K562 (cell line): ENCODE measurements at regions not wholly inside any gene's neighbourhood (a gene's known extent, or its start where the extent isn't known, plus 50 kb on each side); places are given as distances from the start of the nearest gene placed in this dataset.

Source experiments
- ATAC-seq: fragments of 200-7000 bp; cut with Tn5 transposase; 3 replicates; pipeline ENCODE4 v1.9.1; 2020; ENCODE audit warnings: moderate library complexity
- BruUV-seq: library from RNA; stranded (reverse); fragments of 400-500 nt; replicated peaks from 2 replicates; lab custom pipeline; 2021; lab: Mats Ljungman, UMichigan
- CTCF ChIA-PET: fragments of 300-600 bp; formaldehyde crosslinking; extraction: SDS; loops from one replicate; lab custom pipeline; 2021; ENCODE audit warnings: low intra/inter-chr PET ratio; lab: Yijun Ruan, JAX
- POLR2A ChIA-PET: fragments of 300-600, 350-650 bp; sonication (Branson Sonifier 250); formaldehyde crosslinking; extraction: SDS; loops from one replicate; lab custom pipeline; 2021; ENCODE audit warnings: antibody characterized with exemption, inconsistent platforms; lab: Yijun Ruan, JAX
- DNase-seq, 4 experiments: peaks; one replicate each; pipeline versions ENCODE4 v3.0.0 to v3.0.0-alpha.2; 2011 to 2018; ENCODE audit warnings: low spot score in 3 of 4, mixed read lengths in 3 of 4; ENCODE audit errors: extremely low read depth in 1 of 4
- FAIRE-seq: peaks from 2 replicates; lab custom pipeline; 2011; peaks lifted over from hg19 to GRCh38; lab: Jason Lieb, UNC
- H2AFZ ChIP-seq: 2 replicates; pipeline ENCODE4 v1.6.0; 2011; ENCODE audit warnings: low read depth, low read length, control low read depth, inconsistent platforms
- H3K27ac ChIP-seq: fragments of 200-600 bp; 3 replicates; pipeline ENCODE4 v1.8.0; 2011; ENCODE audit warnings: low read depth, mild to moderate bottlenecking, control low read depth, inconsistent platforms, low read length, moderate library complexity, mixed read lengths; ENCODE audit errors: extremely low read depth
- H3K27me3 ChIP-seq, 2 experiments: fragments of 300-600 bp in 1 of 2; 2 replicates in 1 of 2; 3 replicates in 1 of 2; pipeline versions ENCODE4 v1.6.0 to v1.8.0; 2011; ENCODE audit warnings: inconsistent platforms in 2 of 2, low read length in 2 of 2, mild to moderate bottlenecking in 1 of 2, mixed read lengths in 1 of 2, moderate library complexity in 1 of 2; ENCODE audit not compliant: control insufficient read depth in 2 of 2, insufficient read depth in 2 of 2
- H3K36me3 ChIP-seq: fragments of 300-600 bp; 3 replicates; pipeline ENCODE4 v1.8.0; 2011; ENCODE audit warnings: mild to moderate bottlenecking, low read length, inconsistent platforms; ENCODE audit not compliant: control insufficient read depth, insufficient read depth
- H3K4me1 ChIP-seq, 2 experiments: fragments of 200-600 bp in 1 of 2; replicated peaks in 1 of 2; 2 replicates in 1 of 2; 3 replicates in 1 of 2; pipeline versions ENCODE4 v1.5.1 to v1.8.0; 2011; ENCODE audit warnings: inconsistent platforms in 2 of 2, low read length in 2 of 2, mild to moderate bottlenecking in 1 of 2, mixed read lengths in 1 of 2, moderate library complexity in 1 of 2; ENCODE audit not compliant: control insufficient read depth in 2 of 2, insufficient read depth in 2 of 2
- H3K4me2 ChIP-seq: 2 replicates; pipeline ENCODE4 v1.6.1; 2011; ENCODE audit warnings: low read length, control low read depth, inconsistent platforms, mixed read lengths; ENCODE audit not compliant: insufficient read depth
- H3K4me3 ChIP-seq: fragments of 200-600 bp; sonication (generic), shearing (Covaris generic); 2 replicates; pipeline ENCODE4 v1.5.1; 2016; ENCODE audit warnings: control low read depth, inconsistent platforms
- H3K79me2 ChIP-seq: fragments of 200-600 bp; 3 replicates; pipeline ENCODE4 v1.8.0; 2011; ENCODE audit warnings: low read length, inconsistent platforms; ENCODE audit not compliant: control insufficient read depth, insufficient read depth
- H3K9ac ChIP-seq, 2 experiments: 2 replicates each; pipeline versions ENCODE4 v1.6.0 to v1.6.1; 2011; ENCODE audit warnings: low read depth in 2 of 2, low read length in 2 of 2, control low read depth in 1 of 2, inconsistent platforms in 1 of 2, mild to moderate bottlenecking in 1 of 2, mixed read lengths in 1 of 2; ENCODE audit not compliant: insufficient read depth in 1 of 2
- H3K9me1 ChIP-seq: one replicate; pipeline ENCODE4 v1.6.0; 2011; ENCODE audit warnings: inconsistent platforms, mild to moderate bottlenecking, low read length, moderate library complexity; ENCODE audit not compliant: control insufficient read depth, insufficient read depth
- H3K9me3 ChIP-seq: replicated peaks from 2 replicates; pipeline ENCODE4 v1.5.1; 2011; ENCODE audit warnings: low read depth, low read length, inconsistent platforms; ENCODE audit not compliant: control insufficient read depth, insufficient read depth
- H4K20me1 ChIP-seq: replicated peaks from 2 replicates; pipeline ENCODE4 v1.6.1; 2011; ENCODE audit warnings: low read length, inconsistent platforms, mixed read lengths; ENCODE audit not compliant: control insufficient read depth, insufficient read depth
- ARID2 ChIP-seq: fragments of 450-650 bp; IDR thresholded peaks from 2 replicates; pipeline ENCODE4 v1.6.1; 2017; ENCODE audit warnings: antibody characterized with exemption, mild to moderate bottlenecking
- FOXA3 ChIP-seq, 2 experiments: fragments of 450-650 bp in 1 of 2; sonication (generic) in 1 of 2; formaldehyde crosslinking; IDR thresholded peaks in 1 of 2; conservative IDR thresholded peaks in 1 of 2; 2 replicates each; pipeline versions ENCODE4 v1.4.0 to v1.8.0; 2020 to 2022; ENCODE audit warnings: mild to moderate bottlenecking in 2 of 2, missing genetic modification reagents in 1 of 2
- HNRNPLL ChIP-seq: fragments of 200-400 bp; formaldehyde crosslinking; IDR thresholded peaks from 2 replicates; pipeline ENCODE4 v1.6.1; 2017; ENCODE audit warnings: low read length, low read depth, mild to moderate bottlenecking; ENCODE audit not compliant: poor library complexity, severe bottlenecking
- MAFG ChIP-seq: fragments of 450-650 bp; conservative IDR thresholded peaks from 2 replicates; pipeline ENCODE4 v1.6.1; 2016; ENCODE audit warnings: missing genetic modification characterization, missing compliant biosample characterization
- SMARCA5 ChIP-seq: fragments of 450-650 bp; IDR thresholded peaks from 2 replicates; pipeline ENCODE4 v1.6.1; 2016
- SRSF9 ChIP-seq: fragments of 200-400 bp; formaldehyde crosslinking; IDR thresholded peaks from 2 replicates; pipeline ENCODE4 v1.6.1; 2017; ENCODE audit warnings: low read depth, low read length, borderline replicate concordance
- TAL1 ChIP-seq: fragments of 450-650 bp; IDR thresholded peaks from 2 replicates; pipeline ENCODE4 v1.6.1; 2016; ENCODE audit warnings: mild to moderate bottlenecking
- ZC3H4 ChIP-seq: sonication (generic); formaldehyde crosslinking; IDR thresholded peaks from 2 replicates; pipeline ENCODE4 v1.9.0; 2021; ENCODE audit warnings: missing genetic modification reagents, borderline replicate concordance
- ZNF583 ChIP-seq: fragments of 250-450 bp; sonication (Bioruptor Pico); IDR thresholded peaks from 2 replicates; pipeline ENCODE4 v1.4.0; 2020
- ZNF75A ChIP-seq: fragments of 450-650 bp; formaldehyde crosslinking; IDR thresholded peaks from 2 replicates; pipeline ENCODE4 v1.4.0; 2020; ENCODE audit warnings: mild to moderate bottlenecking
- WGBS: fragments of 100-300 bp; shearing (Covaris generic); methylation state at CpG from one replicate; pipeline ENCODE4 v1.1.6; 2016; ENCODE audit warnings: low coverage, mixed read lengths; ENCODE audit not compliant: insufficient coverage; ENCODE audit errors: missing lambda C conversion rate; 5-methylcytosine and 5-hydroxymethylcytosine counted together
- in situ Hi-C: fragments of 300-500 bp; cut with MboI; formaldehyde crosslinking; loops from 4 replicates; pipeline ENCODE4 v1.15.0; 2018; ENCODE audit warnings: inconsistent platforms, mixed read lengths
- intact Hi-C: fragments of 100-400 bp; cut with micrococcal nuclease; formaldehyde crosslinking; loops from 2 replicates; pipeline ENCODE4 v1.14.2; 2022
- TF ChIP-seq, protein P1 (sequence below): sonication (generic); formaldehyde crosslinking; IDR thresholded peaks from 2 replicates; pipeline ENCODE4 v1.8.0; 2023; ENCODE audit warnings: mild to moderate bottlenecking, missing genetic modification reagents
- TF ChIP-seq, protein P2 (sequence below): sonication (generic); formaldehyde crosslinking; IDR thresholded peaks from 2 replicates; pipeline ENCODE4 v1.9.0; 2022; ENCODE audit warnings: mild to moderate bottlenecking, missing genetic modification reagents
- TF ChIP-seq, protein P3 (sequence below): fragments of 450-650 bp; IDR thresholded peaks from 2 replicates; pipeline ENCODE4 v1.7.1; 2018; ENCODE audit warnings: mild to moderate bottlenecking, low read depth; ENCODE audit not compliant: partially characterized antibody
- TF ChIP-seq, protein P4 (sequence below): fragments of 450-650 bp; formaldehyde crosslinking; IDR thresholded peaks from 2 replicates; pipeline ENCODE4 v1.4.0; 2020; ENCODE audit warnings: mild to moderate bottlenecking, moderate library complexity

DNA sequence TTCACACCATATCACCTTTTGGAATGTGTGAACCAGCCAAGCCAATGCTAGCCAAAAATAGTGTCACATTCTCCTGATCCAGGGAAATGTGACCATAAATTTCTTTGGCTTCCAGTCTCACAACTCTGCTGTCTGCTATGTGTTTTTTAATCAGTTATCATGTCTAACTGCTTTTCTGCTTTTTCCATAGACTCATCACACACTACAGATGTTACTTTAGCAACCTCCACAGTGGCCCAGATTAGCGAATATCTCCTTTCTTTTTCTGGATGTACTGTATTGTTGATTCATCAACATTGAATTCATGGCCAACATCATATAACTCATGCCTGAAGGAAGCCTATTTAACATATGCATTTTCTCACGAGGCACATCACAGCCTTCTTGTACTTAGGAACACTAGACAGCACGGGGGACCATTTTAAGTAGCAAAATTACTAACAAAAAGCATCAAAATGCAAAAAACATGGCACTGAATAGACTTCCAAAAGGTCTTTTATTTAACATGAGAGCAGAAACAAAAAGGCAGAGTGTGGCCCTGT is 73.1 kb upstream of the POU2AF2 start:
- FAIRE-seq: no peak
- in situ Hi-C loops: no loop called here
- no peaks in the 10 kb centered on the region for H3K9me3 ChIP-seq
- no peak for ATAC-seq
- no peak overlapping the region for H3K27ac ChIP-seq
- no peak for DNase-seq
- no peaks in the 10 kb centered on the region for H3K79me2 ChIP-seq
- no peaks in the 10 kb centered on the region for H3K27me3 ChIP-seq
- whole genome bisulfite sequencing: 2% methylated on average over 3 of the region's 3 CpGs
- H3K4me1 ChIP-seq: no peaks in the 10 kb centered on the region
- ChIA-PET CTCF (no interaction called here), POLR2A (no interaction called here)
- no peak overlapping the region for H3K4me2 ChIP-seq
- no peak overlapping the region for H3K9ac ChIP-seq
- no peaks in the 10 kb centered on the region for H3K36me3 ChIP-seq
- intact Hi-C loops: no loop called here
- no peak overlapping the region for H3K4me3 ChIP-seq
- no peaks in the 10 kb centered on the region for H3K9me1 ChIP-seq
- no peak overlapping the region for H2AFZ ChIP-seq
- BruUV-seq: no TSS peak
- no peaks in the 10 kb centered on the region for H4K20me1 ChIP-seq
- TF ChIP-seq SRSF9 (no peak), HNRNPLL (no peak), ZNF583 (no peak), MAFG (no peak), ARID2 (no peak), ZNF75A (no peak), TAL1 (no peak), ZC3H4 (CRISPR knock-in tag) (no peak), SMARCA5 (no peak), FOXA3 (CRISPR knock-in tag; conservative IDR thresholded peaks at IDR 0.05 in 1 of 2, IDR thresholded peaks at IDR 0.05 in 1 of 2) (no peak)
- TF ChIP-seq, protein P1, sequence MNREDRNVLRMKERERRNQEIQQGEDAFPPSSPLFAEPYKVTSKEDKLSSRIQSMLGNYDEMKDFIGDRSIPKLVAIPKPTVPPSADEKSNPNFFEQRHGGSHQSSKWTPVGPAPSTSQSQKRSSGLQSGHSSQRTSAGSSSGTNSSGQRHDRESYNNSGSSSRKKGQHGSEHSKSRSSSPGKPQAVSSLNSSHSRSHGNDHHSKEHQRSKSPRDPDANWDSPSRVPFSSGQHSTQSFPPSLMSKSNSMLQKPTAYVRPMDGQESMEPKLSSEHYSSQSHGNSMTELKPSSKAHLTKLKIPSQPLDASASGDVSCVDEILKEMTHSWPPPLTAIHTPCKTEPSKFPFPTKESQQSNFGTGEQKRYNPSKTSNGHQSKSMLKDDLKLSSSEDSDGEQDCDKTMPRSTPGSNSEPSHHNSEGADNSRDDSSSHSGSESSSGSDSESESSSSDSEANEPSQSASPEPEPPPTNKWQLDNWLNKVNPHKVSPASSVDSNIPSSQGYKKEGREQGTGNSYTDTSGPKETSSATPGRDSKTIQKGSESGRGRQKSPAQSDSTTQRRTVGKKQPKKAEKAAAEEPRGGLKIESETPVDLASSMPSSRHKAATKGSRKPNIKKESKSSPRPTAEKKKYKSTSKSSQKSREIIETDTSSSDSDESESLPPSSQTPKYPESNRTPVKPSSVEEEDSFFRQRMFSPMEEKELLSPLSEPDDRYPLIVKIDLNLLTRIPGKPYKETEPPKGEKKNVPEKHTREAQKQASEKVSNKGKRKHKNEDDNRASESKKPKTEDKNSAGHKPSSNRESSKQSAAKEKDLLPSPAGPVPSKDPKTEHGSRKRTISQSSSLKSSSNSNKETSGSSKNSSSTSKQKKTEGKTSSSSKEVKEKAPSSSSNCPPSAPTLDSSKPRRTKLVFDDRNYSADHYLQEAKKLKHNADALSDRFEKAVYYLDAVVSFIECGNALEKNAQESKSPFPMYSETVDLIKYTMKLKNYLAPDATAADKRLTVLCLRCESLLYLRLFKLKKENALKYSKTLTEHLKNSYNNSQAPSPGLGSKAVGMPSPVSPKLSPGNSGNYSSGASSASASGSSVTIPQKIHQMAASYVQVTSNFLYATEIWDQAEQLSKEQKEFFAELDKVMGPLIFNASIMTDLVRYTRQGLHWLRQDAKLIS: no peak
- TF ChIP-seq, protein P2, sequence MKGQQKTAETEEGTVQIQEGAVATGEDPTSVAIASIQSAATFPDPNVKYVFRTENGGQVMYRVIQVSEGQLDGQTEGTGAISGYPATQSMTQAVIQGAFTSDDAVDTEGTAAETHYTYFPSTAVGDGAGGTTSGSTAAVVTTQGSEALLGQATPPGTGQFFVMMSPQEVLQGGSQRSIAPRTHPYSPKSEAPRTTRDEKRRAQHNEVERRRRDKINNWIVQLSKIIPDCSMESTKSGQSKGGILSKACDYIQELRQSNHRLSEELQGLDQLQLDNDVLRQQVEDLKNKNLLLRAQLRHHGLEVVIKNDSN (CRISPR knock-in tag): no peak
- TF ChIP-seq, protein P3, sequence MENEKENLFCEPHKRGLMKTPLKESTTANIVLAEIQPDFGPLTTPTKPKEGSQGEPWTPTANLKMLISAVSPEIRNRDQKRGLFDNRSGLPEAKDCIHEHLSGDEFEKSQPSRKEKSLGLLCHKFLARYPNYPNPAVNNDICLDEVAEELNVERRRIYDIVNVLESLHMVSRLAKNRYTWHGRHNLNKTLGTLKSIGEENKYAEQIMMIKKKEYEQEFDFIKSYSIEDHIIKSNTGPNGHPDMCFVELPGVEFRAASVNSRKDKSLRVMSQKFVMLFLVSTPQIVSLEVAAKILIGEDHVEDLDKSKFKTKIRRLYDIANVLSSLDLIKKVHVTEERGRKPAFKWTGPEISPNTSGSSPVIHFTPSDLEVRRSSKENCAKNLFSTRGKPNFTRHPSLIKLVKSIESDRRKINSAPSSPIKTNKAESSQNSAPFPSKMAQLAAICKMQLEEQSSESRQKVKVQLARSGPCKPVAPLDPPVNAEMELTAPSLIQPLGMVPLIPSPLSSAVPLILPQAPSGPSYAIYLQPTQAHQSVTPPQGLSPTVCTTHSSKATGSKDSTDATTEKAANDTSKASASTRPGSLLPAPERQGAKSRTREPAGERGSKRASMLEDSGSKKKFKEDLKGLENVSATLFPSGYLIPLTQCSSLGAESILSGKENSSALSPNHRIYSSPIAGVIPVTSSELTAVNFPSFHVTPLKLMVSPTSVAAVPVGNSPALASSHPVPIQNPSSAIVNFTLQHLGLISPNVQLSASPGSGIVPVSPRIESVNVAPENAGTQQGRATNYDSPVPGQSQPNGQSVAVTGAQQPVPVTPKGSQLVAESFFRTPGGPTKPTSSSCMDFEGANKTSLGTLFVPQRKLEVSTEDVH: no peak
- TF ChIP-seq, protein P4, sequence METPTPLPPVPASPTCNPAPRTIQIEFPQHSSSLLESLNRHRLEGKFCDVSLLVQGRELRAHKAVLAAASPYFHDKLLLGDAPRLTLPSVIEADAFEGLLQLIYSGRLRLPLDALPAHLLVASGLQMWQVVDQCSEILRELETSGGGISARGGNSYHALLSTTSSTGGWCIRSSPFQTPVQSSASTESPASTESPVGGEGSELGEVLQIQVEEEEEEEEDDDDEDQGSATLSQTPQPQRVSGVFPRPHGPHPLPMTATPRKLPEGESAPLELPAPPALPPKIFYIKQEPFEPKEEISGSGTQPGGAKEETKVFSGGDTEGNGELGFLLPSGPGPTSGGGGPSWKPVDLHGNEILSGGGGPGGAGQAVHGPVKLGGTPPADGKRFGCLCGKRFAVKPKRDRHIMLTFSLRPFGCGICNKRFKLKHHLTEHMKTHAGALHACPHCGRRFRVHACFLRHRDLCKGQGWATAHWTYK (CRISPR knock-in tag): no peak
